ENCODE measurements at regions not wholly inside any gene's neighbourhood (a gene's known extent, or its start where the extent isn't known, plus 50 kb on each side); places are given as distances from the start of the nearest gene placed in this dataset.

DNA sequence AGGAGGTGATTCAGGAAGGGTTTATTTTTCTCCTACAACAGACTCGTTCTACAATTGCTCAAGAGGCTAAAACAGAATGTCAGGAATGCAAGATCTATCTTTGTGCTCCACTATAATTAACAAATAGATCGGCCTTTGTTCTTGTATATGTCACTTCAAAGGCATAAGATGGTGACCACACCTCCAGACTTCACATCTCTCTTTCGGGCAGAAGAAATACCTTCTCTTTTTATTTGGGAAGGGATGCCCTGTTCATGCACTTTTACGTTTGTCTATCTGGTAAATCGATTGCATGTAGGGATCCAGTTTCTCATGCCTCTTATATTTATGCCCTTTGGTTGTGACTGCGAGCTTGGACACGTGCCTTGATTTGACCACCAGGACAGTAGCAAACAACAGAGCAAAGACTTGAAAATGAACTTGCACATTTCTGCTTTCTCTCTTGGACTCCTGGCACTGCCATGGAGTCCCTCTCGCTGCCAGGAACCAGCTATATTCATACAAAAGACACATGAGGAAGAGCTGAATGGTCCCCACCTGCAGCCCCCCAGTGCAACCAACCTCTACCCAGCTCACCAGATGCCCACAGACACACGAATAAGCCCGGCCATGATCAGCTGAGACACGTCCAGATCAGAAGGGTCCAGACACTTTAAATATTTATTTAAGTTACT, 219.8 kb upstream of the STXBP5 start (continued):
- TF ChIP-seq TAF15 (IDR thresholded peaks at IDR 0.05; ENCODE audit: low read depth, low read length, poor library complexity, severe bottlenecking), result no peak
- TF ChIP-seq, protein P1, sequence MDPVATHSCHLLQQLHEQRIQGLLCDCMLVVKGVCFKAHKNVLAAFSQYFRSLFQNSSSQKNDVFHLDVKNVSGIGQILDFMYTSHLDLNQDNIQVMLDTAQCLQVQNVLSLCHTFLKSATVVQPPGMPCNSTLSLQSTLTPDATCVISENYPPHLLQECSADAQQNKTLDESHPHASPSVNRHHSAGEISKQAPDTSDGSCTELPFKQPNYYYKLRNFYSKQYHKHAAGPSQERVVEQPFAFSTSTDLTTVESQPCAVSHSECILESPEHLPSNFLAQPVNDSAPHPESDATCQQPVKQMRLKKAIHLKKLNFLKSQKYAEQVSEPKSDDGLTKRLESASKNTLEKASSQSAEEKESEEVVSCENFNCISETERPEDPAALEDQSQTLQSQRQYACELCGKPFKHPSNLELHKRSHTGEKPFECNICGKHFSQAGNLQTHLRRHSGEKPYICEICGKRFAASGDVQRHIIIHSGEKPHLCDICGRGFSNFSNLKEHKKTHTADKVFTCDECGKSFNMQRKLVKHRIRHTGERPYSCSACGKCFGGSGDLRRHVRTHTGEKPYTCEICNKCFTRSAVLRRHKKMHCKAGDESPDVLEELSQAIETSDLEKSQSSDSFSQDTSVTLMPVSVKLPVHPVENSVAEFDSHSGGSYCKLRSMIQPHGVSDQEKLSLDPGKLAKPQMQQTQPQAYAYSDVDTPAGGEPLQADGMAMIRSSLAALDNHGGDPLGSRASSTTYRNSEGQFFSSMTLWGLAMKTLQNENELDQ (CRISPR knock-in tag; IDR thresholded peaks at IDR 0.05; ENCODE audit: borderline replicate concordance), result no peak
- TF ChIP-seq, protein P2, sequence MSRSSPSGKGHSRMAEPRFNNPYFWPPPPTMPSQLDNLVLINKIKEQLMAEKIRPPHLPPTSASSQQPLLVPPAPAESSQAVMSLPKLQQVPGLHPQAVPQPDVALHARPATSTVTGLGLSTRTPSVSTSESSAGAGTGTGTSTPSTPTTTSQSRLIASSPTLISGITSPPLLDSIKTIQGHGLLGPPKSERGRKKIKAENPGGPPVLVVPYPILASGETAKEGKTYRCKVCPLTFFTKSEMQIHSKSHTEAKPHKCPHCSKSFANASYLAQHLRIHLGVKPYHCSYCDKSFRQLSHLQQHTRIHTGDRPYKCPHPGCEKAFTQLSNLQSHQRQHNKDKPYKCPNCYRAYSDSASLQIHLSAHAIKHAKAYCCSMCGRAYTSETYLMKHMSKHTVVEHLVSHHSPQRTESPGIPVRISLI (CRISPR knock-in tag; IDR thresholded peaks at IDR 0.05; ENCODE audit: borderline replicate concordance), result no peak
- TF ChIP-seq, protein P3, sequence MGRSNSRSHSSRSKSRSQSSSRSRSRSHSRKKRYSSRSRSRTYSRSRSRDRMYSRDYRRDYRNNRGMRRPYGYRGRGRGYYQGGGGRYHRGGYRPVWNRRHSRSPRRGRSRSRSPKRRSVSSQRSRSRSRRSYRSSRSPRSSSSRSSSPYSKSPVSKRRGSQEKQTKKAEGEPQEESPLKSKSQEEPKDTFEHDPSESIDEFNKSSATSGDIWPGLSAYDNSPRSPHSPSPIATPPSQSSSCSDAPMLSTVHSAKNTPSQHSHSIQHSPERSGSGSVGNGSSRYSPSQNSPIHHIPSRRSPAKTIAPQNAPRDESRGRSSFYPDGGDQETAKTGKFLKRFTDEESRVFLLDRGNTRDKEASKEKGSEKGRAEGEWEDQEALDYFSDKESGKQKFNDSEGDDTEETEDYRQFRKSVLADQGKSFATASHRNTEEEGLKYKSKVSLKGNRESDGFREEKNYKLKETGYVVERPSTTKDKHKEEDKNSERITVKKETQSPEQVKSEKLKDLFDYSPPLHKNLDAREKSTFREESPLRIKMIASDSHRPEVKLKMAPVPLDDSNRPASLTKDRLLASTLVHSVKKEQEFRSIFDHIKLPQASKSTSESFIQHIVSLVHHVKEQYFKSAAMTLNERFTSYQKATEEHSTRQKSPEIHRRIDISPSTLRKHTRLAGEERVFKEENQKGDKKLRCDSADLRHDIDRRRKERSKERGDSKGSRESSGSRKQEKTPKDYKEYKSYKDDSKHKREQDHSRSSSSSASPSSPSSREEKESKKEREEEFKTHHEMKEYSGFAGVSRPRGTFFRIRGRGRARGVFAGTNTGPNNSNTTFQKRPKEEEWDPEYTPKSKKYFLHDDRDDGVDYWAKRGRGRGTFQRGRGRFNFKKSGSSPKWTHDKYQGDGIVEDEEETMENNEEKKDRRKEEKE (IDR thresholded peaks at IDR 0.05), result no peak
- TF ChIP-seq TBP (CRISPR knock-in tag; IDR thresholded peaks at IDR 0.05), result no peak
- 0 out of 2 replicates have a peak, but pooled peaks have one; percentile 19 for TF ChIP-seq RCOR2 (CRISPR knock-in tag; IDR thresholded peaks at IDR 0.05)
- TF ChIP-seq ZNF546 (CRISPR knock-in tag; conservative IDR thresholded peaks at IDR 0.05), result no peak
- no peak for TF ChIP-seq ZNF879 (CRISPR knock-in tag; IDR thresholded peaks at IDR 0.05)
- no peak for TF ChIP-seq NFYC (CRISPR knock-in tag; IDR thresholded peaks at IDR 0.05)
- TF ChIP-seq, protein P4, sequence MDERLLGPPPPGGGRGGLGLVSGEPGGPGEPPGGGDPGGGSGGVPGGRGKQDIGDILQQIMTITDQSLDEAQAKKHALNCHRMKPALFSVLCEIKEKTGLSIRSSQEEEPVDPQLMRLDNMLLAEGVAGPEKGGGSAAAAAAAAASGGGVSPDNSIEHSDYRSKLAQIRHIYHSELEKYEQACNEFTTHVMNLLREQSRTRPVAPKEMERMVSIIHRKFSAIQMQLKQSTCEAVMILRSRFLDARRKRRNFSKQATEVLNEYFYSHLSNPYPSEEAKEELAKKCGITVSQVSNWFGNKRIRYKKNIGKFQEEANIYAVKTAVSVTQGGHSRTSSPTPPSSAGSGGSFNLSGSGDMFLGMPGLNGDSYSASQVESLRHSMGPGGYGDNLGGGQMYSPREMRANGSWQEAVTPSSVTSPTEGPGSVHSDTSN (CRISPR knock-in tag; IDR thresholded peaks at IDR 0.05), result no peak
- TF ChIP-seq ZSCAN29 (CRISPR knock-in tag; conservative IDR thresholded peaks at IDR 0.05), result no peak
- no peak for TF ChIP-seq KDM5B (CRISPR knock-in tag; IDR thresholded peaks at IDR 0.05; ENCODE audit: borderline replicate concordance)
- no peak for TF ChIP-seq ZNF460 (CRISPR knock-in tag; IDR thresholded peaks at IDR 0.05; ENCODE audit: borderline replicate concordance)
- TF ChIP-seq, protein P5, sequence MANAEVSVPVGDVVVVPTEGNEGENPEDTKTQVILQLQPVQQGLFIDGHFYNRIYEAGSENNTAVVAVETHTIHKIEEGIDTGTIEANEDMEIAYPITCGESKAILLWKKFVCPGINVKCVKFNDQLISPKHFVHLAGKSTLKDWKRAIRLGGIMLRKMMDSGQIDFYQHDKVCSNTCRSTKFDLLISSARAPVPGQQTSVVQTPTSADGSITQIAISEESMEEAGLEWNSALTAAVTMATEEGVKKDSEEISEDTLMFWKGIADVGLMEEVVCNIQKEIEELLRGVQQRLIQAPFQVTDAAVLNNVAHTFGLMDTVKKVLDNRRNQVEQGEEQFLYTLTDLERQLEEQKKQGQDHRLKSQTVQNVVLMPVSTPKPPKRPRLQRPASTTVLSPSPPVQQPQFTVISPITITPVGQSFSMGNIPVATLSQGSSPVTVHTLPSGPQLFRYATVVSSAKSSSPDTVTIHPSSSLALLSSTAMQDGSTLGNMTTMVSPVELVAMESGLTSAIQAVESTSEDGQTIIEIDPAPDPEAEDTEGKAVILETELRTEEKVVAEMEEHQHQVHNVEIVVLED (CRISPR knock-in tag; IDR thresholded peaks at IDR 0.05; ENCODE audit: borderline replicate concordance), result peak; percentile 25; the same call in 1 of the 2 replicates
- no peak for TF ChIP-seq TP53 (CRISPR knock-in tag; conservative IDR thresholded peaks at IDR 0.05)
- TF ChIP-seq, protein P6, sequence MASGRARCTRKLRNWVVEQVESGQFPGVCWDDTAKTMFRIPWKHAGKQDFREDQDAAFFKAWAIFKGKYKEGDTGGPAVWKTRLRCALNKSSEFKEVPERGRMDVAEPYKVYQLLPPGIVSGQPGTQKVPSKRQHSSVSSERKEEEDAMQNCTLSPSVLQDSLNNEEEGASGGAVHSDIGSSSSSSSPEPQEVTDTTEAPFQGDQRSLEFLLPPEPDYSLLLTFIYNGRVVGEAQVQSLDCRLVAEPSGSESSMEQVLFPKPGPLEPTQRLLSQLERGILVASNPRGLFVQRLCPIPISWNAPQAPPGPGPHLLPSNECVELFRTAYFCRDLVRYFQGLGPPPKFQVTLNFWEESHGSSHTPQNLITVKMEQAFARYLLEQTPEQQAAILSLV (CRISPR knock-in tag; IDR thresholded peaks at IDR 0.05; ENCODE audit: borderline replicate concordance), result no peak
- TF ChIP-seq NBN (conservative IDR thresholded peaks at IDR 0.05), result no peak
- TF ChIP-seq, protein P7, sequence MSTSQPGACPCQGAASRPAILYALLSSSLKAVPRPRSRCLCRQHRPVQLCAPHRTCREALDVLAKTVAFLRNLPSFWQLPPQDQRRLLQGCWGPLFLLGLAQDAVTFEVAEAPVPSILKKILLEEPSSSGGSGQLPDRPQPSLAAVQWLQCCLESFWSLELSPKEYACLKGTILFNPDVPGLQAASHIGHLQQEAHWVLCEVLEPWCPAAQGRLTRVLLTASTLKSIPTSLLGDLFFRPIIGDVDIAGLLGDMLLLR (CRISPR knock-in tag; IDR thresholded peaks at IDR 0.05), result no peak
- no peak for TF ChIP-seq SAFB2 (CRISPR knock-in tag; IDR thresholded peaks at IDR 0.05; ENCODE audit: borderline replicate concordance, low read depth)
